Panc1 (cell line): ENCODE measurements at regions not wholly inside any gene's neighbourhood (a gene's known extent, or its start where the extent isn't known, plus 50 kb on each side); places are given as distances from the start of the nearest gene placed in this dataset.

Experiments used
- ATAC-seq: fragments of 200-7000 bp; cut with Tn5 transposase; 2 replicates; pipeline ENCODE4 v1.9.1; 2020; ENCODE audit warnings: mild to moderate bottlenecking, moderate library complexity
- BruUV-seq: library from RNA; stranded (reverse); fragments of 400-500 nt; replicated peaks from 2 replicates; lab custom pipeline; 2021; lab: Mats Ljungman, UMichigan
- CTCF ChIA-PET: fragments of 300-600 bp; sonication (Branson Sonifier 250); formaldehyde crosslinking; loops from one replicate; lab custom pipeline; 2022; ENCODE audit warnings: antibody characterized with exemption; lab: Charles Lee
- POLR2A ChIA-PET: fragments of 300-600 bp; sonication (Branson Sonifier 250); formaldehyde crosslinking; loops from one replicate; lab custom pipeline; 2022; ENCODE audit warnings: antibody characterized with exemption; lab: Charles Lee
- DNase-seq: peaks from one replicate; pipeline ENCODE4 v3.0.0-alpha.2; 2010; ENCODE audit warnings: low read depth, low spot score
- H3K27ac ChIP-seq: 2 replicates; pipeline ENCODE4 v1.5.1; 2011; ENCODE audit warnings: mild to moderate bottlenecking, low read length, inconsistent platforms
- H3K27me3 ChIP-seq: fragments of 200-500 bp; sonication (Bioruptor generic); 2 replicates; pipeline ENCODE4 v1.6.0; 2014; ENCODE audit warnings: low read length, inconsistent platforms; ENCODE audit not compliant: control insufficient read depth, insufficient read depth
- H3K36me3 ChIP-seq: fragments of 200-500 bp; sonication (Bioruptor generic); 2 replicates; pipeline ENCODE4 v1.5.1; 2014; ENCODE audit warnings: inconsistent platforms, mild to moderate bottlenecking, low read length, moderate library complexity; ENCODE audit not compliant: control insufficient read depth, insufficient read depth
- H3K4me1 ChIP-seq: 2 replicates; pipeline ENCODE4 v1.5.1; 2011; ENCODE audit warnings: inconsistent platforms, mild to moderate bottlenecking, low read length, moderate library complexity; ENCODE audit not compliant: control insufficient read depth, insufficient read depth
- H3K4me3 ChIP-seq, 2 experiments: 2 replicates each; pipeline ENCODE4 v1.5.1; 2011 to 2012; ENCODE audit warnings: low read depth in 2 of 2, low read length in 2 of 2, mild to moderate bottlenecking in 2 of 2, inconsistent platforms in 1 of 2, moderate library complexity in 1 of 2
- H3K9me3 ChIP-seq: fragments of 200-500 bp; sonication (Bioruptor generic); 2 replicates; pipeline ENCODE4 v1.5.1; 2014; ENCODE audit warnings: low read depth, mild to moderate bottlenecking, inconsistent platforms, low read length, moderate library complexity; ENCODE audit not compliant: control insufficient read depth, insufficient read depth
- POLR2AphosphoS5 ChIP-seq: IDR thresholded peaks from 2 replicates; pipeline ENCODE4 v1.6.1; 2012; ENCODE audit warnings: mild to moderate bottlenecking, low read depth, low read length, moderate library complexity
- SIN3A ChIP-seq: IDR thresholded peaks from 2 replicates; pipeline ENCODE4 v1.6.1; 2012; ENCODE audit warnings: low read depth, mild to moderate bottlenecking, low read length, moderate library complexity, borderline replicate concordance; ENCODE audit not compliant: insufficient read depth
- TCF7L2 ChIP-seq: IDR thresholded peaks from 2 replicates; pipeline ENCODE4 v1.6.1; 2011; ENCODE audit warnings: mild to moderate bottlenecking, low read depth, low read length, inconsistent platforms
- in situ Hi-C: cut with HindIII; loops from 2 replicates; pipeline ENCODE4 v1.10.0; 2016; ENCODE audit warnings: low sequenced_read_pairs, low pct_unique_long_range_greater_than_20kb
- intact Hi-C: fragments of 100-400 bp; cut with micrococcal nuclease; formaldehyde crosslinking; loops from one replicate; pipeline ENCODE4 v1.10.0; 2022; ENCODE audit not compliant: unreplicated experiment
- TF ChIP-seq, protein P1 (sequence below), 2 experiments: IDR thresholded peaks; 2 replicates each; pipeline ENCODE4 v1.6.1; 2011 to 2012; ENCODE audit warnings: low read depth in 2 of 2, control low read depth in 1 of 2, low read length in 1 of 2, mild to moderate bottlenecking in 1 of 2, moderate library complexity in 1 of 2; ENCODE audit not compliant: insufficient read depth in 1 of 2
- TF ChIP-seq, protein P2 (sequence below): fragments of 450-650 bp; IDR thresholded peaks from 2 replicates; pipeline ENCODE4 v1.5.1; 2017; ENCODE audit warnings: mild to moderate bottlenecking

DNA sequence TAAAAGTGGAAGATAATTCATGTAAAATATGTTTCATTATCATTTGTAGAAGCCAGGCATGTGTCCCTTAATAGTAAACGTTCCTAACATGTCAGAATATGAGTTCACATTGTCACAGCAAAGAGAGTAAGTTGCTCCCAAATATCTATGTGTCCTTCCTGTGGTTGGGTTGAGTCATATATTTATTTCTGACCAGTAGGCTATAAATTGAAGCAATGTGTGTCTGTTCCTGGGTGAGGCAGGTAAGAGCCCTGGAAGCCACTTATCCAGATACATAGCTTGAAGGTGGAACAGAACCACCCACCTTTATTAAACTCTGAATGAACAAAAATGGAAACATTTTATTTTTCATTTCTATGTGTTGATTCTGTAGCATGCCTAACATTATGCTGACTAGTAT is 2251.6 kb downstream of the NCAM2 start:
- H3K9me3 ChIP-seq: no peaks in the 10 kb centered on the region
- H3K36me3 ChIP-seq: no peaks in the 10 kb centered on the region
- H3K4me1 ChIP-seq: no peaks in the 10 kb centered on the region
- ChIA-PET POLR2A (no interaction called here), CTCF (no interaction called here)
- DNase-seq (no peak), ATAC-seq (no peak)
- TF ChIP-seq TCF7L2: no peak
- no peak for TF ChIP-seq SIN3A
- in situ Hi-C loops (no loop called here), intact Hi-C loops (no loop called here)
- H3K27me3 ChIP-seq: no peaks in the 10 kb centered on the region
- H3K4me3 ChIP-seq: no peak overlapping the region
- no TSS peak for BruUV-seq
- H3K27ac ChIP-seq: no peak overlapping the region

DNA sequence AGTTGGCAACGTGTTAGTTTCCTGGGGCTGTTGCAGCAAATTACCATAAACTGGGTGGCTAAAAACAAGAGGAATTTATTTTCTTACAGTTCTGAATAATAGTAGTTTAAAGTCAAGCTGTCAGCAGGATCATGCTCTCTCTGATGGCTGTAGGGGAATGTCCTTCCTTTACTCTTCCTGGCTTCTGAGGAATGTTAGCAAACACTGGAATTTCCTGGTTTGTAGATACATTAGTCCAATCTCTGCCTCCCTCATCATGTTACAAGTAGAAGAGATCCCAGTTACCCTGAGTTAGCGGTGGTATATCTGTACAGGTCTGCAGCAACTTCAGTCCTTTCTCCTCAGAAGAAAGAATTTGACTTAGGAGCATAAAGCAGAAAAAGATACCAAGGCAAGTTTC is 2249.1 kb downstream of the NCAM2 start:
- intact Hi-C loops: no loop called here

DNA sequence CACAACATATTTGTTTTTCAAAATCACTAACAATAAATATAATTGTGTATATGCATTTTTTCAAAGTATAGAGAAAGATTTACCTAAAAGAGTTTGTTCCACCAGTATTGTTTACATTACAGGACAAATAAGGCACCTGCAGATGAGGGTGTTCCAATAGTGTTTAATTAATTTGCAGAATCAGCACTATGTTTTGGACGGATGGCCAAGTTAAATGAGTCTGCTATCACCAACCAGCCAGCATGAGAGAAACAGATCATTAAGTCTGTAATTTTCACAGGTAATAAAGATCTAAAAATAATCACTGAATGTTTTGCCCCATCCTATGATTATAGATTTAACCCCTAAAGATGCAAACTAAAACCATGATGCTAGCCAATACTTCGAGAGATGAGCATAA is 2247.0 kb downstream of the NCAM2 start:
- Histone ChIP-seq H3K4me3 (no peak overlapping the region), H3K9me3 (no peaks in the 10 kb centered on the region), H3K4me1 (no peaks in the 10 kb centered on the region), H3K36me3 (no peaks in the 10 kb centered on the region), H3K27me3 (no peaks in the 10 kb centered on the region), H3K27ac (no peak overlapping the region)
- ATAC-seq (no peak), DNase-seq (no peak)
- no TSS peak for BruUV-seq
- in situ Hi-C loops (no loop called here), intact Hi-C loops (no loop called here)
- POLR2A ChIA-PET: no interaction called here
- TF ChIP-seq, protein P1, sequence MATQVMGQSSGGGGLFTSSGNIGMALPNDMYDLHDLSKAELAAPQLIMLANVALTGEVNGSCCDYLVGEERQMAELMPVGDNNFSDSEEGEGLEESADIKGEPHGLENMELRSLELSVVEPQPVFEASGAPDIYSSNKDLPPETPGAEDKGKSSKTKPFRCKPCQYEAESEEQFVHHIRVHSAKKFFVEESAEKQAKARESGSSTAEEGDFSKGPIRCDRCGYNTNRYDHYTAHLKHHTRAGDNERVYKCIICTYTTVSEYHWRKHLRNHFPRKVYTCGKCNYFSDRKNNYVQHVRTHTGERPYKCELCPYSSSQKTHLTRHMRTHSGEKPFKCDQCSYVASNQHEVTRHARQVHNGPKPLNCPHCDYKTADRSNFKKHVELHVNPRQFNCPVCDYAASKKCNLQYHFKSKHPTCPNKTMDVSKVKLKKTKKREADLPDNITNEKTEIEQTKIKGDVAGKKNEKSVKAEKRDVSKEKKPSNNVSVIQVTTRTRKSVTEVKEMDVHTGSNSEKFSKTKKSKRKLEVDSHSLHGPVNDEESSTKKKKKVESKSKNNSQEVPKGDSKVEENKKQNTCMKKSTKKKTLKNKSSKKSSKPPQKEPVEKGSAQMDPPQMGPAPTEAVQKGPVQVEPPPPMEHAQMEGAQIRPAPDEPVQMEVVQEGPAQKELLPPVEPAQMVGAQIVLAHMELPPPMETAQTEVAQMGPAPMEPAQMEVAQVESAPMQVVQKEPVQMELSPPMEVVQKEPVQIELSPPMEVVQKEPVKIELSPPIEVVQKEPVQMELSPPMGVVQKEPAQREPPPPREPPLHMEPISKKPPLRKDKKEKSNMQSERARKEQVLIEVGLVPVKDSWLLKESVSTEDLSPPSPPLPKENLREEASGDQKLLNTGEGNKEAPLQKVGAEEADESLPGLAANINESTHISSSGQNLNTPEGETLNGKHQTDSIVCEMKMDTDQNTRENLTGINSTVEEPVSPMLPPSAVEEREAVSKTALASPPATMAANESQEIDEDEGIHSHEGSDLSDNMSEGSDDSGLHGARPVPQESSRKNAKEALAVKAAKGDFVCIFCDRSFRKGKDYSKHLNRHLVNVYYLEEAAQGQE (IDR thresholded peaks at IDR 0.05; ENCODE audit: insufficient read depth in 1 of 2, low read depth in 2 of 2, low read length in 1 of 2): no peak
- TF ChIP-seq TCF7L2 (no peak), POLR2AphosphoS5 (no peak), SIN3A (no peak)
- TF ChIP-seq, protein P2, sequence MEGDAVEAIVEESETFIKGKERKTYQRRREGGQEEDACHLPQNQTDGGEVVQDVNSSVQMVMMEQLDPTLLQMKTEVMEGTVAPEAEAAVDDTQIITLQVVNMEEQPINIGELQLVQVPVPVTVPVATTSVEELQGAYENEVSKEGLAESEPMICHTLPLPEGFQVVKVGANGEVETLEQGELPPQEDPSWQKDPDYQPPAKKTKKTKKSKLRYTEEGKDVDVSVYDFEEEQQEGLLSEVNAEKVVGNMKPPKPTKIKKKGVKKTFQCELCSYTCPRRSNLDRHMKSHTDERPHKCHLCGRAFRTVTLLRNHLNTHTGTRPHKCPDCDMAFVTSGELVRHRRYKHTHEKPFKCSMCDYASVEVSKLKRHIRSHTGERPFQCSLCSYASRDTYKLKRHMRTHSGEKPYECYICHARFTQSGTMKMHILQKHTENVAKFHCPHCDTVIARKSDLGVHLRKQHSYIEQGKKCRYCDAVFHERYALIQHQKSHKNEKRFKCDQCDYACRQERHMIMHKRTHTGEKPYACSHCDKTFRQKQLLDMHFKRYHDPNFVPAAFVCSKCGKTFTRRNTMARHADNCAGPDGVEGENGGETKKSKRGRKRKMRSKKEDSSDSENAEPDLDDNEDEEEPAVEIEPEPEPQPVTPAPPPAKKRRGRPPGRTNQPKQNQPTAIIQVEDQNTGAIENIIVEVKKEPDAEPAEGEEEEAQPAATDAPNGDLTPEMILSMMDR: no peak
- CTCF ChIA-PET: no interaction called here

More for the DNA sequence above, 2249.1 kb downstream of the NCAM2 start:
- BruUV-seq: no TSS peak
- POLR2A ChIA-PET: no interaction called here
- H3K27me3 ChIP-seq: no peaks in the 10 kb centered on the region
- TF ChIP-seq, protein P2: no peak
- TF ChIP-seq, protein P1 (IDR thresholded peaks at IDR 0.05; ENCODE audit: insufficient read depth in 1 of 2, low read depth in 2 of 2, low read length in 1 of 2): no peak
- no peak for TF ChIP-seq TCF7L2
- no peak for TF ChIP-seq SIN3A
- TF ChIP-seq POLR2AphosphoS5: no peak
- no peaks in the 10 kb centered on the region for H3K9me3 ChIP-seq
- CTCF ChIA-PET: no interaction called here
- no peak overlapping the region for H3K27ac ChIP-seq
- in situ Hi-C loops: no loop called here
- no peak overlapping the region for H3K4me3 ChIP-seq
- no peaks in the 10 kb centered on the region for H3K36me3 ChIP-seq
- DNase-seq (no peak), ATAC-seq (no peak)
- H3K4me1 ChIP-seq: no peaks in the 10 kb centered on the region
